OCI-LY1 (cell line): ENCODE measurements at regions not wholly inside any gene's neighbourhood (a gene's known extent, or its start where the extent isn't known, plus 50 kb on each side); places are given as distances from the start of the nearest gene placed in this dataset.

Experiments
- H2AFZ ChIP-seq: fragments of 200-600 bp; sonication (generic), shearing (Covaris generic); 2 replicates; pipeline ENCODE4 v1.6.0; 2014; ENCODE audit warnings: antibody characterized with exemption, mild to moderate bottlenecking, low read length
- H3F3A ChIP-seq: fragments of 200-600 bp; sonication (generic), shearing (Covaris generic); 2 replicates; pipeline ENCODE4 v1.6.0; 2014; ENCODE audit warnings: mild to moderate bottlenecking, antibody characterized with exemption, low read length, moderate library complexity; ENCODE audit not compliant: insufficient read depth
- H3K27ac ChIP-seq: fragments of 200-600 bp; sonication (generic); 2 replicates; pipeline ENCODE4 v1.5.1; 2014; ENCODE audit warnings: low read length, mixed run types, mild to moderate bottlenecking, low read depth; ENCODE audit not compliant: poor library complexity, severe bottlenecking
- H3K27me3 ChIP-seq: fragments of 200-600 bp; sonication (generic); 2 replicates; pipeline ENCODE4 v1.6.0; 2014; ENCODE audit warnings: antibody characterized with exemption, mild to moderate bottlenecking, low read length, moderate library complexity; ENCODE audit not compliant: insufficient read depth
- H3K36me3 ChIP-seq: fragments of 200-600 bp; sonication (generic); 2 replicates; pipeline ENCODE4 v1.6.1; 2014; ENCODE audit warnings: mild to moderate bottlenecking, antibody characterized with exemption, low read length, moderate library complexity, mixed read lengths; ENCODE audit not compliant: insufficient read depth
- H3K4me1 ChIP-seq: fragments of 200-600 bp; sonication (generic); 2 replicates; pipeline ENCODE4 v1.5.1; 2014; ENCODE audit warnings: mild to moderate bottlenecking, low read length, moderate library complexity; ENCODE audit not compliant: insufficient read depth, severe bottlenecking
- H3K4me2 ChIP-seq: fragments of 200-600 bp; sonication (generic), shearing (Covaris generic); 2 replicates; pipeline ENCODE4 v1.6.1; 2014; ENCODE audit warnings: low read length
- H3K4me3 ChIP-seq: fragments of 200-600 bp; sonication (generic); 2 replicates; pipeline ENCODE4 v1.5.1; 2014; ENCODE audit warnings: low read length, low read depth, mild to moderate bottlenecking, mixed read lengths; ENCODE audit not compliant: poor library complexity, severe bottlenecking
- H3K79me2 ChIP-seq: fragments of 200-600 bp; shearing (Covaris generic); 2 replicates; pipeline ENCODE4 v1.6.1; 2016; ENCODE audit warnings: mixed run types, low read length, mixed read lengths; ENCODE audit not compliant: insufficient read depth
- H3K9ac ChIP-seq: fragments of 200-600 bp; sonication (generic), shearing (Covaris generic); 2 replicates; pipeline ENCODE4 v1.6.1; 2014; ENCODE audit warnings: mild to moderate bottlenecking, low read length, mixed read lengths
- H3K9me2 ChIP-seq: fragments of 200-600 bp; sonication (generic), shearing (Covaris generic); 2 replicates; pipeline ENCODE4 v1.6.1; 2014; ENCODE audit warnings: low read depth, mild to moderate bottlenecking, low read length, mixed read lengths
- H3K9me3 ChIP-seq: fragments of 200-600 bp; shearing (Covaris generic); 2 replicates; pipeline ENCODE4 v1.6.1; 2014; ENCODE audit warnings: low read length, mixed read lengths
- H4K20me1 ChIP-seq: fragments of 200-600 bp; sonication (generic), shearing (Covaris generic); 2 replicates; pipeline ENCODE4 v1.6.0; 2016; ENCODE audit warnings: mild to moderate bottlenecking, low read length; ENCODE audit not compliant: insufficient read depth
- EZH2 ChIP-seq: fragments of 200-600 bp; sonication (generic), shearing (Covaris generic); IDR thresholded peaks from 2 replicates; pipeline ENCODE4 v1.8.0; 2017; ENCODE audit warnings: borderline replicate concordance, mixed run types, mild to moderate bottlenecking, antibody characterized with exemption, low read length, moderate library complexity, mixed read lengths
- TF ChIP-seq, protein P1 (sequence below): fragments of 200-600 bp; sonication (generic), shearing (Covaris generic); IDR thresholded peaks from 2 replicates; pipeline ENCODE4 v1.5.1; 2017; ENCODE audit warnings: mild to moderate bottlenecking, antibody characterized with exemption, low read length, moderate library complexity, mixed read lengths

DNA sequence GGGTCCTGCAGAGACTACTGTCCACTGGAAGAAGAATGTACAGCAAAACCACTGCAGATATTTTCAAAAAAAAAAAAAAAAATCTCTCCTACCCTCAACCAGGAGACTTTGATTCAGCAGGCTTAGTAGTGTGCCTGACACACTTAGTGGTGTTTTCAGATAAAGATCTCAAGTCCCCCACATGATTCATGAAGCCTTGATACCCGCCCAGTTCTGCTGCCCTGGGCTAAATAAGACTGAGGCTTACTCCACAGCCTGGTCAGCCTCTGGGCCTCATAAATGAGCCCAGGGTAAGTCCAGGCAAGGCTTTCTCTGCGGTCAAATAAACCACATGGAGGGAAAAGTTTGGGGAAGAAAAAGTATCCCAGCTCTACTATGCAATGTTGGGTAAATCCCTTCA, 222.1 kb upstream of the ARID1B start:
- TF ChIP-seq, protein P1, sequence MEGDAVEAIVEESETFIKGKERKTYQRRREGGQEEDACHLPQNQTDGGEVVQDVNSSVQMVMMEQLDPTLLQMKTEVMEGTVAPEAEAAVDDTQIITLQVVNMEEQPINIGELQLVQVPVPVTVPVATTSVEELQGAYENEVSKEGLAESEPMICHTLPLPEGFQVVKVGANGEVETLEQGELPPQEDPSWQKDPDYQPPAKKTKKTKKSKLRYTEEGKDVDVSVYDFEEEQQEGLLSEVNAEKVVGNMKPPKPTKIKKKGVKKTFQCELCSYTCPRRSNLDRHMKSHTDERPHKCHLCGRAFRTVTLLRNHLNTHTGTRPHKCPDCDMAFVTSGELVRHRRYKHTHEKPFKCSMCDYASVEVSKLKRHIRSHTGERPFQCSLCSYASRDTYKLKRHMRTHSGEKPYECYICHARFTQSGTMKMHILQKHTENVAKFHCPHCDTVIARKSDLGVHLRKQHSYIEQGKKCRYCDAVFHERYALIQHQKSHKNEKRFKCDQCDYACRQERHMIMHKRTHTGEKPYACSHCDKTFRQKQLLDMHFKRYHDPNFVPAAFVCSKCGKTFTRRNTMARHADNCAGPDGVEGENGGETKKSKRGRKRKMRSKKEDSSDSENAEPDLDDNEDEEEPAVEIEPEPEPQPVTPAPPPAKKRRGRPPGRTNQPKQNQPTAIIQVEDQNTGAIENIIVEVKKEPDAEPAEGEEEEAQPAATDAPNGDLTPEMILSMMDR: no peak
- no peak for TF ChIP-seq EZH2
- Histone ChIP-seq H3K9me2 (no peaks in the 10 kb centered on the region), H3K27ac (no peak overlapping the region), H3K79me2 (no peaks in the 10 kb centered on the region), H3F3A (no peaks in the 10 kb centered on the region), H3K36me3 (no peaks in the 10 kb centered on the region; the same call in 1 of the 2 replicates), H3K27me3 (0 out of 2 replicates have a peak, but pooled peaks cover 6% of the 10 kb centered on the region), H2AFZ (no peak overlapping the region), H3K4me1 (no peaks in the 10 kb centered on the region), H3K4me3 (no peak overlapping the region), H3K9ac (no peak overlapping the region), H4K20me1 (no peaks in the 10 kb centered on the region), H3K9me3 (0 out of 2 replicates have a peak, but pooled peaks cover under 1% of the 10 kb centered on the region), H3K4me2 (no peak overlapping the region)

GRCh38 chr6:156554160-156554559, 223.0 kb upstream of the ARID1B start:
- H3K9me3 ChIP-seq: no peaks in the 10 kb centered on the region
- no peaks in the 10 kb centered on the region for H3K79me2 ChIP-seq
- no peaks in the 10 kb centered on the region for H4K20me1 ChIP-seq
- no peaks in the 10 kb centered on the region for H3K36me3 ChIP-seq
- H2AFZ ChIP-seq: no peak overlapping the region
- no peaks in the 10 kb centered on the region for H3K4me1 ChIP-seq
- no peaks in the 10 kb centered on the region for H3K9me2 ChIP-seq
- no peaks in the 10 kb centered on the region for H3F3A ChIP-seq
- TF ChIP-seq EZH2: no peak
- TF ChIP-seq, protein P1: no peak
- H3K4me2 ChIP-seq: no peak overlapping the region
- 0 out of 2 replicates have a peak, but pooled peaks cover 6% of the 10 kb centered on the region for H3K27me3 ChIP-seq
- no peak overlapping the region for H3K4me3 ChIP-seq
- no peak overlapping the region for H3K9ac ChIP-seq
- no peak overlapping the region for H3K27ac ChIP-seq

GRCh38 chr6:156552849-156553248, 224.3 kb upstream of the ARID1B start:
- Histone ChIP-seq H3K27me3 (0 out of 2 replicates have a peak, but pooled peaks cover 6% of the 10 kb centered on the region), H3K27ac (no peak overlapping the region), H4K20me1 (no peaks in the 10 kb centered on the region), H3K36me3 (no peaks in the 10 kb centered on the region), H3F3A (no peaks in the 10 kb centered on the region), H3K9me2 (no peaks in the 10 kb centered on the region), H3K9me3 (no peaks in the 10 kb centered on the region), H2AFZ (no peak overlapping the region), H3K4me2 (no peak overlapping the region), H3K79me2 (no peaks in the 10 kb centered on the region), H3K4me3 (no peak overlapping the region), H3K9ac (no peak overlapping the region), H3K4me1 (no peaks in the 10 kb centered on the region)
- no peak for TF ChIP-seq EZH2
- TF ChIP-seq, protein P1: no peak
